ENCODE measurements at regions not wholly inside any gene's neighbourhood (a gene's known extent, or its start where the extent isn't known, plus 50 kb on each side); places are given as distances from the start of the nearest gene placed in this dataset.

DNA sequence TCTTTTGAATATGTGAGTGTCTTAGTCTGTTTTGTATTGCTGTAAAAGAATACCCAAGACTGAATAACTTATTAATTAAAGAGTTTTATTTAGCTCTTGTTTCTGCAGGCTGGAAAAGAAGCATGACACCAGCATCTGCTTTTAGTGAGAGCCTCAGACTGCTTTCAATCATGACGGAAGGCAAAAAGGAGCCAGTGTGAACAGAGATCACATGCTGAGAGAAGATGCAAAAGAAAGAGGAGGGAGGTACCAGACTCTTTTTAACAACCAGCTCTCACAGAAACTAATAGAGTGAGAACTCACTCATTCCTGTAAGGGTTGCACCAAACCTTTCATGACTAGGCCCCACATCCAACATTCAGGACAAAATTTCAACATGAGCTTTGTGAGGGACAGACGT, 101.6 kb upstream of the HNMT start:
- no peak for DNase-seq (ENCODE audit: low spot score)
- in situ Hi-C loops (cut with MboI; ENCODE audit: low pct_unique_long_range_greater_than_20kb, low sequenced_read_pairs, unreplicated experiment), result no loop called here
- TF ChIP-seq, protein P1, sequence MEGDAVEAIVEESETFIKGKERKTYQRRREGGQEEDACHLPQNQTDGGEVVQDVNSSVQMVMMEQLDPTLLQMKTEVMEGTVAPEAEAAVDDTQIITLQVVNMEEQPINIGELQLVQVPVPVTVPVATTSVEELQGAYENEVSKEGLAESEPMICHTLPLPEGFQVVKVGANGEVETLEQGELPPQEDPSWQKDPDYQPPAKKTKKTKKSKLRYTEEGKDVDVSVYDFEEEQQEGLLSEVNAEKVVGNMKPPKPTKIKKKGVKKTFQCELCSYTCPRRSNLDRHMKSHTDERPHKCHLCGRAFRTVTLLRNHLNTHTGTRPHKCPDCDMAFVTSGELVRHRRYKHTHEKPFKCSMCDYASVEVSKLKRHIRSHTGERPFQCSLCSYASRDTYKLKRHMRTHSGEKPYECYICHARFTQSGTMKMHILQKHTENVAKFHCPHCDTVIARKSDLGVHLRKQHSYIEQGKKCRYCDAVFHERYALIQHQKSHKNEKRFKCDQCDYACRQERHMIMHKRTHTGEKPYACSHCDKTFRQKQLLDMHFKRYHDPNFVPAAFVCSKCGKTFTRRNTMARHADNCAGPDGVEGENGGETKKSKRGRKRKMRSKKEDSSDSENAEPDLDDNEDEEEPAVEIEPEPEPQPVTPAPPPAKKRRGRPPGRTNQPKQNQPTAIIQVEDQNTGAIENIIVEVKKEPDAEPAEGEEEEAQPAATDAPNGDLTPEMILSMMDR (IDR thresholded peaks at IDR 0.05; ENCODE audit: extremely low read depth, insufficient read depth, missing control alignments), result no peak

DNA sequence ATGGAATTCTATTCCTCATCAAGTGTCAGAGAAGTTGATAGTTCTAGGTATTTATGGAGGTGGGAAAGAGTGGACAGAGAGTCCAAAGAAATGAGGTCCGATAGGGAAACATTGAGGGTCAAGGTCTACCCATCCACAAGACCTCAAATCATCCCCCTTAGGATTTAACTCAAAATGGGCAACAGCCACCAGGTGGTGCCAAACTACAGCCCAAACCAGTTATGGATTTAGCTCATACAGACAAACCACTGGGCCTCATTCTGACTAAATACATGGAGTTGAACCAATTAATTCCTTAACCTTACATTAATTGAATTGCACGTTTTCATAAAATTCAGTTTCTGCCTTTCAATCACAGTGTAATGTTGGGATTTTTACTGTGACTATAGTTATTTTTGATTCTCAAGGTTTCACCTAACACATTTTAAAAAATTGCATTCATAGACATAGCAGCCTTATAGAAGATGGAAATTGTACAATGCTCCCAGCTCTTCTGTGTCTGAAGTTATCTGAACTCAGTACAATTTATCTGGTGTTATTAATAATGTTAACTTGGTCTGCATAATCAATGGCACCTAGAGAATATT, 98.2 kb upstream of the HNMT start:
- TF ChIP-seq, protein P1 (IDR thresholded peaks at IDR 0.05; ENCODE audit: extremely low read depth, insufficient read depth, missing control alignments), result peak; percentile 67
- peak; percentile 17 for DNase-seq (ENCODE audit: low spot score)

DNA sequence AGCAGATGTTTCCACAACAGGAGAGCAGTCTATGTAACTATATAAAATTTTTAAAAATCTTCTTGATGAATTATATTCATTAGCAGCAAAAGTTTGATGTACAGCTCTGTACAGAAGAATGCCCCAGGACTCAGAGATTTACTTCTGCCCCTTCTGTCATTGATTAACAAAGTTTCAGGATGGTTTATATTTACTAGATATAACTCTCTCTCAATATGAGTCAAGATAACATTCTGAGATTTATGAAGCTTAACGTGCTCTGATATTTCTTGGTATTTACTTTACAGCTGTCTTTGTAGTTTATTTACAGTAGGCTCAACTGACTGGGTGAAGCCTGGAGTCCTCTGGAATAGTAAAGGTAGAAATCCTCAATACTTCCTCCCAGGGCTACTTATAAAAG, 93.6 kb upstream of the HNMT start:
- in situ Hi-C loops (cut with MboI; ENCODE audit: low pct_unique_long_range_greater_than_20kb, low sequenced_read_pairs, unreplicated experiment), result no loop called here
- TF ChIP-seq, protein P1 (IDR thresholded peaks at IDR 0.05; ENCODE audit: extremely low read depth, insufficient read depth, missing control alignments), result no peak
- no peak for DNase-seq (ENCODE audit: low spot score)

More for the DNA sequence above, 98.2 kb upstream of the HNMT start:
- in situ Hi-C loops (cut with MboI; ENCODE audit: low pct_unique_long_range_greater_than_20kb, low sequenced_read_pairs, unreplicated experiment), result no loop called here

DNA sequence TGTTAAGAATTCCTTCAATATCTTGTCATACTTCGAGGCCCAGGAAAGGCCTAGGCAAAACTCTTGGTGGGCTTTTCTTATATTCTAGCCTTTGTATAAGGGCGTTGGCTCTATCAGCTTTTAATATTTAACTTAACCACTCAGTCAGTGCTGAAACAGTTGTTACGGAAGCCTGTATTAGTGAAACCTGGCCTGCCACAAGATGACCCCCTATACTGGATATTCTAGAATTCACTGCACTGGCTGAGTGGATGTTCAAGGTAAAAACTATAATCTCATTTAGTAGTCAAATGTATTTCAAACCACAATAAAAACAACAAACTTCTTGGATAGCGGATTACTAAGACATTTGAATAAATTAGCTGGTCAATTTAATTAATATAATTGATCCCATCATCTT, 91.7 kb upstream of the HNMT start:
- no peak for DNase-seq (ENCODE audit: low spot score)
- TF ChIP-seq, protein P1 (IDR thresholded peaks at IDR 0.05; ENCODE audit: extremely low read depth, insufficient read depth, missing control alignments), result no peak
- in situ Hi-C loops (cut with MboI; ENCODE audit: low pct_unique_long_range_greater_than_20kb, low sequenced_read_pairs, unreplicated experiment), result no loop called here

DNA sequence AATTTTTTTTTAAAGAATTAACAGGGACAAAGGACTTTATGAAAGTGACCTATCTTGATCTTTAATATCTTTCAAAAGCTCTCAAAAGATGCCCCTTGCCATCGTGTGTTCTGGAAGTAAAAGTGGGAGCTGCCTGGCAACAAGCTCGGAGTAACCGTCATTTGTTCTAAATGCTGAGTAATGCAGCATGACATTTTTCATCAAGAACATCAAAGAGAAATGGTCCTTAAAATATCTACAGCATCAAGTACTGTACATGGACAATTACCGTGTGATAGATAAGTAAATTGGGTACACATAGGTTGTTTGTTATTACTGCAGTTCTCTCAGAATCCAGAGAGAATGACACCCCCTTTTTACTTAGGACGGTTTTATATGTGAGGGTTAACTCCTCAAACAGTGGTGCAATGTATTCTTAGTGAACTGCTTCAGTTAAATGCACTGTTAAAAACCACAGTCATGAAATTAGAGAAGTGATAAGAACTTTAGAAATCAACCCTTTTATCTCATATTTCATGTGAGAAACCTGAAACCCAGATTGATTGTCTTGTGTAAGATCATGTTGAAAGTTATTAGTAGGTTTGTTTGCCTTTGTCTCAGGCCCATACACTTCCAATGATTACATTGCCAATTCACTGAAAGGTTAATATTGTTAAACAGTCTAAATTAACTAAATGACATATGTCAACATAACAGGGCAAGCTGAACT, 90.6 kb upstream of the HNMT start:
- TF ChIP-seq, protein P1 (IDR thresholded peaks at IDR 0.05; ENCODE audit: extremely low read depth, insufficient read depth, missing control alignments), result no peak
- in situ Hi-C loops (cut with MboI; ENCODE audit: low pct_unique_long_range_greater_than_20kb, low sequenced_read_pairs, unreplicated experiment), result no loop called here

DNA sequence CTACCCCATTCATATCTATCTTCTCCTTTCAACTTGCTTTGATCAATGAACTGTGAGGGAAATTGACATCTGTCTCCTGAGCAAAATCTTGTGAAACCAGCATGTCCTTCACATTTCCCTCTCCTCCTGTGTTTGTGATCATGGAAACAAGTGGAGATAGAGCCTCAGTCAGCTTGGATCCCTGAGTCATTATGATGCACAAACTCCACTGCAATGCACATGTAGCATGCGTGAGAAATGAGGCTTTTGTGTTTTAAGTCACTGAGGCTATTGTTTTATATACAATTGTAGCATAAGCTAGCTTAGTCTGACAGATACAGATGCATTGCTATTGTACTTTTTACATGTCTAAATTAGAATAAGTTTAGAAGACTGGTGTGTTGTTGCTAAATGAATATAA, 85.2 kb upstream of the HNMT start:
- no peak for DNase-seq (ENCODE audit: low spot score)
- in situ Hi-C loops (cut with MboI; ENCODE audit: low pct_unique_long_range_greater_than_20kb, low sequenced_read_pairs, unreplicated experiment), result loop anchor here (25.0 kb wide), 1 partner anchor 908 kb away; the partner anchor contains the start of gene NXPH2
- TF ChIP-seq, protein P1 (IDR thresholded peaks at IDR 0.05; ENCODE audit: extremely low read depth, insufficient read depth, missing control alignments), result no peak

More for the DNA sequence above, 90.6 kb upstream of the HNMT start:
- no peak for DNase-seq (ENCODE audit: low spot score)
